ENCODE measurements at regions not wholly inside any gene's neighbourhood (a gene's known extent, or its start where the extent isn't known, plus 50 kb on each side); places are given as distances from the start of the nearest gene placed in this dataset.

- TF ChIP-seq EZH2 (IDR thresholded peaks at IDR 0.05; ENCODE audit: borderline replicate concordance, low read depth, low read length, severe bottlenecking) (no peak), CTCF (IDR thresholded peaks at IDR 0.05; ENCODE audit: extremely low read depth in 1 of 2, insufficient read depth in 1 of 2, low read depth in 1 of 2, low read length in 2 of 2) (no peak), POLR2A (IDR thresholded peaks at IDR 0.05; ENCODE audit: low read depth, low read length) (no peak), FOS (IDR thresholded peaks at IDR 0.05; ENCODE audit: borderline replicate concordance, insufficient read depth, low read length) (no peak), MYC (IDR thresholded peaks at IDR 0.05; ENCODE audit: low read depth, low read length) (no peak), JUN (IDR thresholded peaks at IDR 0.05; ENCODE audit: borderline replicate concordance, insufficient read depth, insufficient read length, low read depth) (no peak), POLR2AphosphoS5 (IDR thresholded peaks at IDR 0.05; ENCODE audit: insufficient read depth, low read depth, low read length) (no peak), MAX (IDR thresholded peaks at IDR 0.05; ENCODE audit: insufficient read depth, insufficient read length) (no peak)
Measured at GRCh38 chr2:38507712-38508111, 95.0 kb downstream of the HNRNPLL start.
